GM21529 (cell line): ENCODE measurements at regions not wholly inside any gene's neighbourhood (a gene's known extent, or its start where the extent isn't known, plus 50 kb on each side); places are given as distances from the start of the nearest gene placed in this dataset.

ENCODE experiments used
- ATAC-seq: cut with Tn5 transposase; IDR thresholded peaks from one replicate; pipeline ENCODE4 v1.9.1; 2021; ENCODE audit not compliant: unreplicated experiment

DNA sequence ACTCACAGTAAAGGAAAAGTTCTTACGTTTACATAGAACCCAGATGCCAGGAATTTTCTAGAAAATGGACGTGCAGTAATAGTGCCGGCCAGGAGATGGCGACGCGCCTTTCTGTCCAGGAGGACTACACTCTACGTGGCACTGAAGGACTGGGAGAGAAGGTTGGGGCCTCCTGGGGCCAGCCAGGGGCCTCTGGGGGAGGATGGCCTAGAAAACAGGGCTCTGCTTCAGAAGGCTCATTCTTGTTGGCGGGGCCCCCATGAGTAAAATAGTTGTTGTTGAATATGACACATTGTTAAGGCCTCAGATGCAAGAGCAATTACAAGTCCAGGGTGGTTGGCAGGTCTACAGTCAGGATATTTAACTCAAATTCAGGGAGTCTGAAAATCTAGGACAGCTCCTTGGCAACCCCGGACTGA, 120.1 kb upstream of the MAX start:
- ATAC-seq: peak; percentile 67

DNA sequence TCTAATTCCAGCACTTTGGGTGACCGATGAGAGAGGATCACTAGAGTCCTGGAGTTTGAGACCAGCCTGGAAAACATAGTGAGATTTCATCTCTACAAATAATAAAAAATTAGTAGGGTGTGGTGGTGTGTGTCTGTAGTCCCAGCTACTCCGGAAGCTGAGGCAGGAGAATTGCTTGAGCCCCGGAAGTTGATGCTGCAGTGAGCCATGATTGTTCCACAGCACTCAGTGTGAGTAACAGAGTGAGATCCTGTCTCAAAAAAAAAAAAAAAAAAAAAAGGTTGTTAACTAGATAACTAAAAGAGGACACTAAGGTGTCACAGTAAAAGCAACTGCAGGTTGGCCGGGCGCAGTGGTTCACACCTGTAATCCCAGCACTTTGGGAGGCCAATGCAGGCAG, 121.3 kb upstream of the MAX start:
- ATAC-seq: no peak

DNA sequence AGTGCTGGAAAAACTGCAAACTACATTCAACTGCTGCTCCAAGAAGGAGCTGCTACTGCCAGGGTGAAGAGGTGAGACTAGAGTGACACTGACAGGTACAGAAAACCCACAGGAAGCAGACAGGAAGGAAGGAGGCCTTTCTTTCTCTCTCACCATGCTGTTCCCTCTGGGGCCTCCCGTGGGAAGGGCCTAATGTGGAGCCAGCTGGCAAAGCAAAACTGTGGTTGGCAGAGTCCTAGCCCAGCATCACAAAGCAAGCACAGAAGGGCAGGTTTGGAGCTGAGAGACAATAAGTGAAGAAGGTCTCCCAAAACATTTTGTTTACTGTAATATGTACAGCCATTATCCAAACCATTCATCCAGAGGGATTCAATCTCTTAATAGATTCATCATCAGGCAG, 122.5 kb upstream of the MAX start:
- no peak for ATAC-seq

DNA sequence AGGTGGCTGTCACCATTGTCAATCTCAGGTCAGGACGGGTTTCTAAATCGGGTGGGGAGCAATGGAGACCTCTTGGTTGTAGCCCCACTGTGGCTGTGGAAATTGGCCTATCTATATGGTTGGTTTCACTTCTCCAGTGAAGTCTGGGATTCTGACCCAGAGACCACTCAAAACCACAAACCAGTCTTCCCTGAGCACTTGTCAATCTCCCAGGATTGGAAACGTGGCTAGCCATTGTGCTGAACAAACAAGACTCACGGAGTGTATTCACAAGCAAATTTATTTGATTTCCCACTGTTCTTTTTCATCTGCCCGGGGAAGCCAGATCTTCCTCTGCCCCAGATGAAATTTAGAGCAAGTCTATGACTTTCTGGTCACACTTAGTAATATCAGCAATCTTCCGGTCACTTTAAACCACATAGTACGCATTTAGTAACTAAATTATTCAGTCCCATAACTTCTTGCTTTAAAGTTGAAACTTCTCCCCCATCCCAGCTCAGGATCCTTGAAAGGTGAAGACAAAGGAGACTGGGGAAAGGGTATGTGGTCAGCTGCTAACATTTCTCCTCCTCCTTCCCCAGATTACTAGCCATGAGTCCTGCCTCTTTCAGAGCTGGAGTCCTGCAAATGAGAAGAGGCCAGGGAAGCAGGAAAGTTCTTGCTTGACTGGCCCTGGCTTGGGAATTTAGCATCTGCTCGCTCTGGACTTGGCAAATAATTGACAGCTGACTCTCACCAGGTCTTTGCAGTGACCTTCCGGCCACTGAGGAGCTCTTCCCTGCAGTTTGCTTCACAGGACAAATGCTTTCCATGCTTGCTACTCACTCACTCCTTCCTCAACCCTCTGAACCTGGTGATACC, 123.2 kb upstream of the MAX start:
- no peak for ATAC-seq

DNA sequence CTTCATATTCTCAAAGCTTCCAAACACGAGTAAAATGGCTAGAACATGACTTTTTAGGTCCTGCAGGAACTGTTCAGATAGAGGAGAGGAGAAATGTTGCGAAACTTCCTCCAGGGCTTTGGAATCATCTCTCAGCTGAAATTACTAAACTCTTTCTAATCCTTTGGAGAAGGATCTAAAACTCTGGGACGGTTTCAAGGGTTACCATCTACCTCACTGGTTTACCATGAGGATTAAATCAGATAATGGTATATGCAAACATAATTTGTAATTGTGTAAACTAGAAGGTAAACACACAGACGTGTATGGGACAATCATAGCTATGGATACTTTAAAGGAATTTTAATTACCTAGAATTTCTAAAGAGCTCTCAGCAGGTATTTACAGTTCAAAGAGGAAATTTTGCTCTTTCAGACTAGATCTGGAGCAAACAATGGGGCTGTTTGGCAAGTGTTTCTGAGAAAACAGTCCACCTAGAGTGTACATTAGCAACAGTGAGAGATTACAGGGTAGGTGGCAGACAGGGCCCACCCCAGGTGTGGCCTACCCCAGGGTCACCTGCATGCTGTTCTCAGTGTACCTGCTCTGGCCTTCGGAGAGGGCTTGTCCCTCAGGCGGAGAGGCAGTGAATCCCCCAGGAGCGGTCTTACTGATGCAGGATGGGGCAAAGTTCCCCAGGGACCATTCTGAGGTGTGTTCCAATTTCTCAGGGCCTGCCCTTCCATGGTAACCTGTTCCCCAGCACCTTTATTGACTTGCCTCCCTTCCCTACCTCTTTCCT, 124.7 kb upstream of the MAX start:
- no peak for ATAC-seq

DNA sequence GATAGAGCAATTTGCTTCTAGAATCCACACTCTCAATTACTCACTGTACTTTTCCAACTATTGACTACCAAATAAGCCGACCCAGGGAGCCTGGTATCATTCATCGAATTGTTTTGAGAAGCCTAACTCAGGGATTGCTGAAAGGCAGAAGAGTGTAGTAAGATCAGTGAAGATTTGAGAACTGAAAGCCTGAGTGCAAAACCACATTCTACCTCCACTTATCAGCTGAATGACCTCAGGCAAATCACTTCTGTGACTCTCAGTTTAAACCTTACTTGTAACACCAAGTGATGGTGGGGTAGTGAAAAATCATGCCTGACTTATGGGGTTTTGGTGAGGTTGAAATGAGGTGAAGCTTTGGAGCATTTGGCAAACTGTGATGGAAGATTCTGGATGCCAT, 126.1 kb upstream of the MAX start:
- peak; percentile 77 for ATAC-seq

DNA sequence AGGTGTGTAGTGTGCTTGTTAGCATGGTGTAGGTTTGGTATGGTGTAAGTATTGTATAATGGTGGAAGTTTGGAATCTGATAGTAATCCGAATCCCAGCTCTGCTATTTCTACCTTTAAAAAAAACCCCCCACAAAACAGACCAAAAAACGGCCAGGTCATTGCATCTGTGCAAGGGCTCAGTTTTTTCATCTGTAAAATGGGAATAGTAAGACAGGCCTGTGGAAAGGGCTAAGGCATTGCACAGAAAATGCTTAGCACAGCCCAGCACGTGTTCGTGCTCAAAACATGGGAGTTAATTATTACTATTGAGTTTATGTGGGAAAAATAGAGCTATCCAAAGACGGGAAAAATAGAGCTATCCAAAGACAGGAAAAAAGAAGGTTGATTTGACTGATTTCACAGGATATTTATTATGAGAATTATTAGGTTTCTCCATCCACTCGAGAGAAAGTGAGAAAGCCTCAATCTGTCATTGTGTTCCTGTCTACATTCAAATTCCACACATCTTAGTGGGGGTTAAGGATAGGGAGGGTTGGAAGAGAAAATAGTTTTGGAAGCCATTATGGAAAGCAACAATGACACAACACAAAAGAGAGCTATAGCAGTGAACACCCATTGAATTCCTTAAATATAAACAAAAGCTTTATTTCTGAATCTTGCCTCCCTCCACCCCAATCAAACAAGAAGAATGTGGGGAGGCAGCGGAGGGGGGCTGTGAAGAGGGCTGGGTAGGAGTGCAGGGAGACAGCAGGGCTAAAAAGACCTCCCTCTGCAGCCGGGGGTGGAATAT, 126.8 kb upstream of the MAX start:
- no peak for ATAC-seq

DNA sequence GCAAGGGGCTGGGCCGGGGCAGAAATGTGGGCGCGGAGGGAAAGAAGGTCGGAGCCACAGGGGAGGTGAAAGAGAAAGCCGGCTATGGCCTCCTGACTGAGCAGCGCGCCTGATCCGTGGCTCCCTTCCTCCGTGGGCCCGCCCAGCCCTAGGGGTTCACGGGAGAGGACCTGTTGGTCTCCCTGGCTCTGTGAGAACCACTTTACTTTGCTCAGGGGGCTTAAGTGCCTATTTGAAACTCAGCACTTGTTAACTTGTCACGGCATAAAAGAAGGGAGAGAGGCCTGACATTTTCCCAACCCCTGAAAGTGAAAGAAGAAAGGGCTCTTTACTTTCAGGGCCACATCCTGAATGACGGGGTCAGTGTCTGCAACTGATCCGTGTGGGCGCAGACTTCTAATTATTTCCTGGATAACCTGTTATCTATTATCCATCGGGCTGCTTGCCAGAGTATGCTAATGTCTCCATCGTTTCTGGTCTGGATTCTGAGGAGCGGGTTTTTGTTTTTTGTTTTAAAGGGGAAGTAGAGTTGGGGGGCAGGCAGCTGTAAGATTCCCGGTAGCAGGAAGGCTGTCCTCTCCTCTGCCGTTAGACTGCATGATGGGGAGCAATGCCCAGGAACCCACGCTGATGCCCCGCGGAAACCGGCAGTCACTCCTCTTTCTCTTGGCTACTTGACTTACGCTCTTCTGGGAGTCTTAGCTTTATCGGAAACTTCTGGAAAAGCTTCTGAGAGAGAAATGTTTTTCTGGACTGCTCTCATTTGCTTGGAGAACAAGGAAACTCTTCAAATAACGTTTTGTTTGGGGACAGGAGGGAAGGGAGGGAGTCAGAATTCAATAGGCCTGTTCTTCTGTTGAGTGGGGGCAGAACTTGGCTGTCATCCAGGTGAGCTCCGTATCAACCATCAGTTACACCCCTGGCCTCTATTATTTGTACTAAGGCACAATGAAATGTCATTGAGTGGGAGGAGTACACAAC, 127.7 kb upstream of the MAX start:
- no peak for ATAC-seq

DNA sequence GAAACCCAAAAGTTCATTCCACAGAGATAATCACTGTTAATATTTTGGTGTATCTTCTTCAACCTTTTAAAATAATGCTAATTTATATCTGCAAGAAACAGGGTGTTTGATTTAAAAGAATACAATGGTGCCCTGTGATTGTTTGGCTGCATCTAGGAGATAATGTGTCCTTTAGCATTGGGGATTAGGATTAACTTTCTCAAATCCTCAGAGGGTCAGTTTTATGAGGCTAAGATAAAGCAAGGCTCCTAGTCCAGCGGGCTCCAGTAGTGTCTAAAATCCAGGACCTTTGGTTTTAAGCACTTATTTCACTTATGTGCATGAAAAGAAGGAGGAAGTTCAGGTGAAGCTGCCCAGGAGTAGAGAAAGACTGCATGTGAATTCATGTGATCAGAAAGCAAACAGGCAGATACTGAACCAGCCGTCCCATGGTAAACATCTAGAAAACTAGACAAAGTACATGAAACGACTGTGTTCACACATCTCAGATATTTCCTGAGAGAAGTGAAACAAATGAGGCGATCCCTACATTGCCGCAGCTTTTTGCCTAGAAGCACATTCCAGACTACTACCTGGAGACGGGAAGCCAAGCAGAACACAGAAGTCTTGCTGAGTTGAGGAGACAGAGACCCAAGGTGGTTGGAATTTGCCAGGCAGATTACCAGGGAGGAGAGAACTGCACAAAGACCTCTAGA, 129.1 kb upstream of the MAX start:
- no peak for ATAC-seq

DNA sequence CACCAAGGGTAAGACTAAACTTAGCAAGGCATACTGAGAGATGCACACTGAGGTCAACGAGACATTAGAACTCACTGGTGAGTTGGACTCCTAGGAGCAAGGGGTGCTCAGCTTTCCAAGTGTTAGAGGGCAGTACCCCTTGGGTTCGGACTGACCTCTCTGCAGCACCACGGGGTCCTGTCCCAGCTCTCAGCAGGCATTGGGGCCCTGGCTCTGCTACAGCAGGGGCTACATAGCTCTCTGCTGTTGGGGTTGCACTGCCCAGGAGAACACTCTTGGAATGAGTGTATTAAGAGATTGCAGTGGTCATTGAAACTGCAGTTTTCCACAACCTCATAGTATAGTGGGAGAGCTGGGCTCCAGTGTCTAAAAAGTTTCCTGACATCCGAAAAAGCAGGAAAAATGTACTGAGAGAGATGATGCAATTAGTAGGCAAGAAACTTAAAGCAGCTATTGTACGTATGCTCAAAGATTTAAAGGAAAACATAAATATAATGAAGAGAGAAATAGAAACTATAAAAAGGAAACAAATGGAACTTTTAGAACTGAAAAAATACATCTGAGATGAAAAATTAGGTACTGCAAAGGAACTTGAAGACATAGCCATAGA, 132.5 kb upstream of the MAX start:
- ATAC-seq: no peak

DNA sequence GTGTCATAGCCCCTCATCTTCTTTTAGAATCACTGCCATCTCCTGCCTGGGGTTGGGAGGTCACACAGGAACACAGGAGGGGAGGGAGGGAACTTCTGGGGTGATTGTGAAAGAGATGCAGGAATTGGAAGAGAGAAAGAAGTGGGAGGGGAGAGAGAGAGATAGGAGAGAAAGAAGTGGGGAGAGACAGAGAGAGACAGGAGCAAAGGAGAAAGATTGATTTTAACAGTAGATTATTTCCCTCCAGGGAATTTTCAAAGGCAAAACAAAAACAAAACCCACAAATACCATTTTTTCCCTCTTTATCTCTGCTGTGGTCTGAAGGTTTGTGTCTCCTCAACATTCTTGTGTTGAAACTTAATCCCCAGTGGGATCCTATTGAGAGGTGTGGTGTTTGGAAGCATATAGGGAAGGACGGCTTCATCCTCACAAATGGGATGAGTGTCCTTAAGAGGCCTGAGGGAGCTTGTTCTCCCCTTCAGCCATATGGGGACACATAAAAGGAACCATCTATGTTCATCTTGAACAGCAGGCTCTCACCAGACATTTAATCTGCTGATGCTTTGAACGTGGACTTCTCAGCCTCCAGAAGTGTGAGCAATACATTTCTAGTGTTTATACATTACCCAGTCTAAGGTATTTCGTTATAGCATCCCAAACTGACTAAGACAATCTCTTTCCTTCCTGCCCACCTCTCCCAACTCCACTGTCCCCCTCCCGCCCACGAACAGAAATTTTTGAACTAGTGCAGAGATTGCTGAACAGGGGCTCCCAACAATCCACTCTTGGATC, 134.9 kb upstream of the MAX start:
- ATAC-seq: no peak

DNA sequence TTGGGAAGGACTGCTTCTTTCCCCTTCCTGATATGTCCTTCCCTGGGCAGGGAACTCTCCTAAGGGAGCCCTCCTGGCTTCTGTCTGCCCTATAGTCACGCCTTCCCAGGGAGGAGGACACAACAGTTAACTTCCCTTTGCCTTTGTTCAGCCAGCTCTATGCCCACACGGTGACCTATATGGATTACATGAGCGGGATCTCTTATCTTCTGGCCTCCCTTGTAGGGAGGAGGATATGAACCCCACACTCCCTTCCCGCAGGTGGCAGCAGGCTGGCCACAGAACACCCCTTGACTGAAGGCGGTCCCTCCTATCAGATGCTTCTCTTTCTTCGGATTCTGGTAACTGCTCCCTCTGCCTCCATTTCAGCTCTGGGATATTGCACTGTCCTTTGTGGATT, 135.6 kb upstream of the MAX start:
- no peak for ATAC-seq

DNA sequence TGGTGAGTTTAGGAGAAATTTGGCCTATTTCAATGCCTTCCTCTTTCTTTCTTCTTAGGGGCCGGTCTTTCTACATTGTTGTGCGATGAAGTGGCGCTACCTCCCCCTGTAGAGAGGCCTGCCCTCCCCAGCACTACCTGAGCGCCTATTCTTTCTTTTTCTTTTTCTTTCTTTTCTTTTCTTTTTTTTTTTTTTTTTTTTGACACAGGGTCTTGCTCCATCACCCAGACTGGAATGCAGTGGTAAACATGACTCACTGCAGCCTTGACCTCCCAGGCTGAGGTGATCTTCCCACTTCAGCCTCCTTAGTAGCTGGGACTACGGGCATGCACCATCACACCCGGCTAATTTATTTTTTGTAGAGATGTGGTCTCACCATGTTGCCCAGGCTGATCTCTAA, 136.1 kb upstream of the MAX start:
- no peak for ATAC-seq

DNA sequence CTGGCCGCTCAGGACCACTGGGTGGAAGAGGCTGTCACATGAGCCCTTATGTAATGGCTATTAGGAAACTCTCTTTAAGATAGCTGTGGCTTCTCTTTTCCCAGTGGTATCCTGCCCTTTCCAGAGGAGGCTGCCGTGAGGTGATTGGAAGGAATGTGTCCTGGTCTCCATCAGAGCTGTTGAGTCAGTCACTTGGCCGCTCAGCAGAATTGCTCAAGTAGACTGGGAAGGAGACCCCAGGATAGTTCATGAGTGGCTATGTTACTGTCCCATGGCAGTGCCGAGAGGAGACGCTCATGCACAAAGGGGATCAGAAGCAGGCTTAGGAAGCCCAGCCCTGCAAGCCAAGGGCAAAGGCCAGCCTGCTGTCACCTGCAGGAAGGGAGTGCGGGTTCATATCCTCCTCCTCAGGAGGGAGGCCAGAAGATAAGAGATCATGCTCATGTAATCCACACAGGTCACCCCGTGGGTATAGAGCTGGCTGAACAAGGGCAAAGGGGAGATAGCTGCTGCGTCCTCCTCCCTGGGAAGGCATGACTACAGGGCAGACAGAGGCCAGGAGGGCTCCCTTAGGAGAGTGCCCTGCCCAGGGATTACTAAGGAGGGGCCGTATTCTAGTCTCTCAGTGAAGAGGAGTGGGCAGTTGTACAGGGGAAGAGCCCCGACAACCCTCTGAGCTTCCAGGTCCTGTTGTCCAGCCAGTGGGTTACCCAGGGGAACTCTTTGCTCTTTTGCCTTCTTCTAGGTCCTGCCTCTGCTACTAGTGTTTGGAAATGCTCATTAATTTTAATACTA, 137.0 kb upstream of the MAX start:
- ATAC-seq: no peak

DNA sequence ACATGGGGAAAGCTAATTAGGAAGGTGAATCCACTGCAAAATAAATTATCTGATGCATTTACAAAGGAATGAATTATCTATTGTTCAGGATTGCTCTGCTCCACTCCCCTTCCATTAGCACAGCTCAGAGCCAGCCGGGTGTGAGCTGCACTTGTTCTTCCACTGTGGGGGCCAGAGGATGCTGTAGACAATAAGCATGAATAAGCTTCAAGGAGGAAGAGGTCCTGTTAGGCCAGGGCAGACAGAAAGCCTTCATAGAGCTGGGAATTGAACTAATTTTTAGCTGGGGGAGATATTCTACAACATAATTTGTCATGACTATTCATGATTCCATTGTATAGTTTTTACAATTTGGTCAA, 137.6 kb upstream of the MAX start:
- ATAC-seq: no peak

DNA sequence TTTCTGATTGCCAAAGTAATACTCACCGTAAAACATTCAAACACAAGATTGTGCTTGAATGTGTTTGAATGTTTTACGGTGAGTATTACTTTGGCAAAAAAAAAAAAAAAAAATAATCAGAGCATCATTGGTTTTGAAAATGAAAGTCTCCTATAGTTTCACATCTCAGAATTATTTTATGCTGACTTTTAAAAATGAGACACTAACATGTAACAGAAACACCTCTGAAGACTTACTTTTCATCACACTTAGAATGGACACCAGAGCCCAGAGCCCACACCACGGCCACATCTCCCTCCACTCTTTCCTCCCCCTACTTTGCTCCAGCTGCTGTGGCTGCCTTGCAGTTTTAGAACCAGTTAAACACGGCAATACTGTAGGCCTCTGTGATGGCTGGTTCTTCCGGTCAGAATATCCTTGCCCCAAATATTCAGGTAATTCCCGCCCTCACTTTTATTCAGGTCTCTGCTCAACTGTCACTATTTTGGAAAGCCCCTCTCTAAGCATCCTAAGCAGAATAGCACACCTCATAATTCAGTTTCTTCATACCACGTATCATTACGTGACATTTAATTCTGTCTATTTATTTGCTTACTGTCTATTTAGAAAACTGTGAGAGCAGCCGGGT, 138.9 kb upstream of the MAX start:
- ATAC-seq: no peak

DNA sequence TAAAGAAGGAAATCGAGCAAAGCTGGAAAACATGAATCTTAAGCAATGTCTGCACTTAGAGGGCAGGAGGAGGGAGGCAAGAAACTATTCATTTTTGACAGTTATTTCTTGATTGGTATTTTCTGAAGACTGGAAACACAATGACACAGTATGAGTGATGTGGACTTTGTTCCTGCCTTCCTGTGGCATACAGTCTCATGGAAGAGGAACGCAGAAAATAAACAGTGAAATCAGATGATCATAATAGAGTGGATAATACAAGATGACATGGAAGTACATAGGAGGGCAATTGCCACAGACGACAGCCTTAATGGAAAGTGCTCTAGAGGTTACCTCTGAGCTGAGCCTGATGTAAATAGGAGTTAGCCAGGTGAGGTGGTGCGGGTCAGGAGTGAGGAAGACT, 140.4 kb upstream of the MAX start:
- no peak for ATAC-seq
